ENCODE measurements at regions not wholly inside any gene's neighbourhood (a gene's known extent, or its start where the extent isn't known, plus 50 kb on each side); places are given as distances from the start of the nearest gene placed in this dataset.

GRCh38 chr1:70707214-70707613 is 296.1 kb downstream of the CTH start:
- no peaks in the 10 kb centered on the region for H3K9me3 ChIP-seq (replicated peaks; ENCODE audit: control insufficient read depth, insufficient read depth, low read length)
- H3K4me3 ChIP-seq = no peak overlapping the region
- H3K79me2 ChIP-seq (ENCODE audit: control insufficient read depth, insufficient read depth, low read length) = no peaks in the 10 kb centered on the region
- no peak overlapping the region for H3K9ac ChIP-seq (ENCODE audit: control insufficient read depth, insufficient read depth, low read length)
- no peak overlapping the region for H3K4me2 ChIP-seq (ENCODE audit: control insufficient read depth, insufficient read depth)
- no peak overlapping the region for H2AFZ ChIP-seq (ENCODE audit: control insufficient read depth, low read depth, low read length)
- H3K27me3 ChIP-seq (replicated peaks in 1 of 2; ENCODE audit: control insufficient read depth in 2 of 2, insufficient read depth in 2 of 2, low read length in 1 of 2) = no peaks in the 10 kb centered on the region
- ChIA-PET SMC1A (ENCODE audit: uncharacterized antibody, unreplicated experiment) (no interaction called here), POLR2A (no interaction called here), CTCF (no interaction called here), RAD21 (ENCODE audit: unreplicated experiment) (no interaction called here)
- in situ Hi-C loops (cut with MboI) (no loop called here), intact Hi-C loops (cut with micrococcal nuclease; ENCODE audit: unreplicated experiment) (no loop called here)
- ATAC-seq (no peak), DNase-seq (ENCODE audit: low read depth, low spot score) (no peak), FAIRE-seq (no peak)
- no peaks in the 10 kb centered on the region for H3K36me3 ChIP-seq (ENCODE audit: control insufficient read depth in 2 of 2, insufficient read depth in 2 of 2, low read length in 1 of 2)
- H3K4me1 ChIP-seq (ENCODE audit: control insufficient read depth, insufficient read depth, low read length) = no peaks in the 10 kb centered on the region
- H4K20me1 ChIP-seq (ENCODE audit: control insufficient read depth, insufficient read depth) = no peaks in the 10 kb centered on the region
- no TSS peak for BruUV-seq (replicated peaks)
- H3K27ac ChIP-seq (ENCODE audit: control insufficient read depth, insufficient read depth) = no peak overlapping the region
- TF ChIP-seq NBN (IDR thresholded peaks at IDR 0.05) = no peak
- no peak for TF ChIP-seq PAX5 (IDR thresholded peaks at IDR 0.05; ENCODE audit: borderline replicate concordance, low read depth, low read length)
- no peak for TF ChIP-seq HDAC6 (IDR thresholded peaks at IDR 0.05; ENCODE audit: unreplicated experiment)
- no peak for TF ChIP-seq RBBP5 (conservative IDR thresholded peaks at IDR 0.05)

GRCh38 chr1:70714149-70714548 is 303.1 kb downstream of the CTH start:
- in situ Hi-C loops (cut with MboI) (no loop called here), intact Hi-C loops (cut with micrococcal nuclease; ENCODE audit: unreplicated experiment) (no loop called here)
- Histone ChIP-seq H3K4me1 (ENCODE audit: control insufficient read depth, insufficient read depth, low read length) (no peaks in the 10 kb centered on the region), H4K20me1 (ENCODE audit: control insufficient read depth, insufficient read depth) (no peaks in the 10 kb centered on the region), H3K9ac (ENCODE audit: control insufficient read depth, insufficient read depth, low read length) (no peak overlapping the region), H3K36me3 (ENCODE audit: control insufficient read depth in 2 of 2, insufficient read depth in 2 of 2, low read length in 1 of 2) (no peaks in the 10 kb centered on the region), H3K27me3 (replicated peaks in 1 of 2; ENCODE audit: control insufficient read depth in 2 of 2, insufficient read depth in 2 of 2, low read length in 1 of 2) (no peaks in the 10 kb centered on the region), H2AFZ (ENCODE audit: control insufficient read depth, low read depth, low read length) (no peak overlapping the region), H3K4me3 (no peak overlapping the region), H3K4me2 (ENCODE audit: control insufficient read depth, insufficient read depth) (no peak overlapping the region), H3K9me3 (replicated peaks; ENCODE audit: control insufficient read depth, insufficient read depth, low read length) (no peaks in the 10 kb centered on the region), H3K27ac (ENCODE audit: control insufficient read depth, insufficient read depth) (no peak overlapping the region), H3K79me2 (ENCODE audit: control insufficient read depth, insufficient read depth, low read length) (no peaks in the 10 kb centered on the region)
- ChIA-PET POLR2A (no interaction called here), RAD21 (ENCODE audit: unreplicated experiment) (no interaction called here), SMC1A (ENCODE audit: uncharacterized antibody, unreplicated experiment) (no interaction called here), CTCF (no interaction called here)
- 0% methylated on average over 2 of the region's 2 CpGs for WGBS (ENCODE audit: insufficient coverage, insufficient replicate concordance, low lambda C conversion rate, missing lambda C conversion rate)
- BruUV-seq (replicated peaks) = no TSS peak
- ATAC-seq = no peak
- no peak for DNase-seq (ENCODE audit: low read depth, low spot score)
- no peak for FAIRE-seq
- no peak for TF ChIP-seq TCF7 (IDR thresholded peaks at IDR 0.05; ENCODE audit: borderline replicate concordance)
- no peak for TF ChIP-seq ZNF622 (IDR thresholded peaks at IDR 0.05)
- no peak for TF ChIP-seq TARDBP (IDR thresholded peaks at IDR 0.05; ENCODE audit: borderline replicate concordance)
- TF ChIP-seq MXI1 (IDR thresholded peaks at IDR 0.05; ENCODE audit: low read depth, low read length) = no peak
- TF ChIP-seq SREBF1 (IDR thresholded peaks at IDR 0.05; ENCODE audit: low read length) = no peak
- TF ChIP-seq NFYB (IDR thresholded peaks at IDR 0.05; ENCODE audit: insufficient read depth, low read depth, low read length) = no peak
- TF ChIP-seq IKZF1 (conservative IDR thresholded peaks at IDR 0.05) = no peak
- no peak for TF ChIP-seq EGR1 (IDR thresholded peaks at IDR 0.05; ENCODE audit: borderline replicate concordance in 1 of 2, low read depth in 2 of 2, low read length in 2 of 2)
- no peak for TF ChIP-seq SUPT20H (IDR thresholded peaks at IDR 0.05; ENCODE audit: borderline replicate concordance, control insufficient read depth, low read depth, low read length)
- TF ChIP-seq SIX5 (IDR thresholded peaks at IDR 0.05; ENCODE audit: low read depth, low read length, severe bottlenecking) = no peak
- TF ChIP-seq PAX5 (IDR thresholded peaks at IDR 0.05; ENCODE audit: borderline replicate concordance, low read depth, low read length) = no peak
- no peak for TF ChIP-seq CREM (IDR thresholded peaks at IDR 0.05; ENCODE audit: low read depth)
- TF ChIP-seq EED (IDR thresholded peaks at IDR 0.05; ENCODE audit: low read depth) = no peak
- TF ChIP-seq POU2F2 (IDR thresholded peaks at IDR 0.05; ENCODE audit: borderline replicate concordance, low read depth, low read length) = no peak
- no peak for TF ChIP-seq RAD21 (IDR thresholded peaks at IDR 0.05; ENCODE audit: insufficient read depth, low read depth, low read length)

All from GM12878 (cell line).